CD4-positive, alpha-beta T cell treated with Interleukin-4 for 1 hour (primary cell): ENCODE measurements at regions not wholly inside any gene's neighbourhood (a gene's known extent, or its start where the extent isn't known, plus 50 kb on each side); places are given as distances from the start of the nearest gene placed in this dataset.
"Not testable (repeated sequence)": the region's sequence is repeated elsewhere in the genome, so short reads cannot be mapped to it uniquely, and the experiment has no call there.

Experiments
- DNase-seq, 2 donors: peaks; one replicate each; pipeline ENCODE4 v3.0.0-alpha.2; 2020 to 2022

- DNase-seq = no peak
These were observed 468.4 kb upstream of the FOXG1 start for GRCh38 chr14:28298156-28298555.

DNA sequence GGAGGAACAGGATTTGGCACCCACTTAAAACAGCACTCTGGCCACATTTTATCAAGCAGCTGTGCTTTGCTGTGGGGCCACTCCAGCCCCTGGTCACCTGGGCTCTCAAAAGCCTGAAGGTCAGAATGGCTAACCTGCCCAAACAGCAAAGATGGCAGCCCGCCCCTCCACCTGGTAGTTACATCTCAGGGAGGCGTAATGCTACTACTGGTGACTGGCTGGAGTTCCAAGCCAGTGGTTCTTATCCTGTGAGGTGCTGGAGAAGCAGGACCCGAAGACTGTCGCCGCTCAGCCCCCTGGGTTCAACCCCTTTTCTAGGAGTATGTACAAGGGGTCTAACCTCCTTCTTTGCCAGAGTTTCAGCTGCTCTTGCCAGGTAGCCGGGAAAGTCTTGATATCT lies 467.4 kb upstream of the FOXG1 start:
- DNase-seq = no peak

DNA sequence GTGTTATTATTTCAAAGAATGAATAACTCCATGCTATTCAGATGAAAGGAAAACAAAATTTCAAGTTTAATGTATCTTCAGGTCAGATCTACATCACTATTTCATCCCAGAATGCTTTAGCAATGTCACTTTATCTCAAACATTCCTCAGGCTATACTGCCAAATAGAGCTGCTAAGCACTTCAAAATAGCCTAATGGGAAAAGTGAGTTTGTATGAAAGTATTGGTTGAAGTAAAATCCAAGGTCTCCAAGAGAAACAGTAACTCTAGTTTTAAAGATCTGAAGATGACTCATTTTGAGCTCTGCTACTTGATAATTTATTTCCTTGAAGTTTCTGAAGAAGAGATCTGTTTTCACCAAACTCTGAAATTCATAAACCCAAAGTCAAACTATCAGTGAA lies 466.2 kb upstream of the FOXG1 start:
- DNase-seq = no peak

- no peak for DNase-seq
These were observed 465.4 kb upstream of the FOXG1 start for GRCh38 chr14:28301179-28301578.

- DNase-seq = no peak
These were observed 463.3 kb upstream of the FOXG1 start for GRCh38 chr14:28303248-28303647.

DNA sequence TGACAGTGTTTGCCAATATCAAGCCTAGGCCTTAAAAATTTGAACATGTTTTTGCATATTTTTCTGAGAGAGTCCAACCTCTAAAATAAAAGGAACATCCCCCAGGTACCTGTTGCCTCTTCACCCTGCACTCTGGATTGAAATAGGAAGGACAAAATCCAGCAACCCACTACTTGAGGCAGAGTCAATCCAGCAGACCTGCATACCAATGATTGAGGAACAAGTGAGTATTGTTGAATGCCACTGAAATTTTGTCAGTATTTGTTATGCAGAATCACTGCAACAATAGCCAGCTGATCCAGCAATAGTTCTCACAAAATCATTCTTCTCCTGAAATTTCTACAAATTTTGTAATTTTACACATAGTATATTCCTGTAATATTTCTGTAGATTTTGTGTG lies 460.6 kb upstream of the FOXG1 start:
- no peak for DNase-seq

DNA sequence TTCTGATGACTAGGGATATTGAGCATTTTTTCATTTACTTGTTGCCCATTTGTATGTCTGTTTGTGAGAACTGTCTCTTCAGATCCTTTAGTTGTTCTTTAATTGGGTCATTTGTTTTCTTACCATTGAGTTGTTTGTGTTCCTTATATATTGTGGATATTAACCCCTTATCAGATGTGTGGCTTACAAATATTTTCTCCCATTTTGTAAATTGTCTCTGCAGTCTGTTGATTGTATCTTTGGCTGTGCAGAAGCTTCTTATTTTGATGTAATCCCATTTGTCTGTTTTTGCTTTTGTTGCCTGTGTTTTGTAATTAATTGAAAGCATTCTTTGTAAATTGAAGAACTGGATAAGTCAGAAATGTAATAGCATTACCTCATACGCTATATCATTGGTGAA lies 459.1 kb upstream of the FOXG1 start:
- no peak for DNase-seq

- no peak for DNase-seq
These were observed 457.9 kb upstream of the FOXG1 start for GRCh38 chr14:28308734-28309133.

DNA sequence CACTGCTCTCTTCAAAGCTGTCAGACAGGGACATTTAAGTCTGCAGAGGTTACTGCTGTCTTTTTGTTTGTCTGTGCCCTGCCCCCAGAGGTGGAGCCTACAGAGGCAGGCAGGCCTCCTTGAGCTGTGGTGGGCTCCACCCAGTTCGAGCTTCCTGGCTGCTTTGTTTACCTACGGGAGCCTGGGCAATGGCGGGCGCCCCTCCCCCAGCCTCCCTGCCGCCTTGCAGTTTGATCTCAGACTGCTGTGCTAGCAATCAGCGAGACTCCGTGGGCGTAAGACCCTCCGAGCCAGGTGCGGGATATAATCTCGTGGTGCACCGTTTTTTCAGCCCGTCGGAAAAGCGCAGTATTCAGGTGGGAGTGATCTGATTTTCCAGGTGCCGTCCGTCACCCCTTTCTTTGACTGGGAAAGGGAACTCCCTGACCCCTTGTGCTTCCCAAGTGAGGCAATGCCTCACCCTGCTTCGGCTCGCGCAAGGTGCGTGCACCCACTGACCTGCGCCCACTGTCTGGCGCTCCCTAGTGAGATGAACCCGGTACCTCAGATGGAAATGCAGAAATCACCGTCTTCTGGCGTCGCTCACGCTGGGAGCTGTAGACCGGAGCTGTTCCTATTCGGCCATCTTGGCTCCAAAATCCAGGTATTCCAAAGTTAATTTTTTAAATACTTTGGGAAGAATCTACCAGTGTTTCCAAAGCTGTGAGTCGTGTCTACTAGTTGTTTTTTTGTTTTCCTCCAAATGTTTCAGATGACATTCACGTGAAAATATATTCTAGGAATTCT lies 448.5 kb upstream of the FOXG1 start:
- not testable (repeated sequence) for DNase-seq

- no peak for DNase-seq
These were observed 444.9 kb upstream of the FOXG1 start for GRCh38 chr14:28321475-28322244.

- no peak for DNase-seq
These were observed 443.2 kb upstream of the FOXG1 start for GRCh38 chr14:28323366-28323765.

DNA sequence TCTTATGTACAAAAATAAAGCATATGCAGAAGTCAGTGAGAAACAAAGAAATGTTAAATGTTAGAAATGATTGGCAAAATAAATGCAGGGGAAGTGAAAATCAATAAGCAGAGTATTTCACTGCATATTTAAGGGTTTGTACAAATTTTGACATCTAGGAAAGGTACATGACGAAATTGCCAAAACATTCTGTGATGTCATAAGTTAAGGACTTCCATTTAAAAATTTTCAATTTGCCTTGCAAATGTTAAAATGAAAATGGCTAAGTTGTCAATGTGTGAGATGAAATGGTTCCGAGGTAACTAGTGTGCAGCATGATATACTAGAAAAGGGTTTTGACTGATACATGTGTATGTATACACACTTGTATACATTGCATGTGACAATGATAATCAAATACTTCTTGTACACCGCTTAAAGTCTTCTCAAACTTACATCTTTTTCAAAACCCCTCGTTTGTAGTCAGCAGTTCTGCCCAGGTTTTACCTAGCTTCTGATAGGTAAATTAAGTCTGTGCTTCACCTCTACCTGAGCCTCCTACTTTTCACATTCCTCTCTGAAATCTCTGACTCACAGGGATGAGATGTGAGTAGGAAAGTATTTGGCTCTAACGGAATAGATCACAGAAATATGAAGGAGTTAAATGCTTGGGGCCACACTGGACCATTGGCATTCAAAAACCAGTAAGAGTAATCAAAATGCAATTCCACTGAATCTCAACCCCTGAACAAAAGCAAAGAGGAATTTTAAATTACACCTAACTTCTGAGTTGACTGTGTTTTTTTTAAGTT lies 442.4 kb upstream of the FOXG1 start:
- DNase-seq = no peak

- no peak for DNase-seq
These were observed 425.8 kb upstream of the FOXG1 start for GRCh38 chr14:28340816-28341215.

DNA sequence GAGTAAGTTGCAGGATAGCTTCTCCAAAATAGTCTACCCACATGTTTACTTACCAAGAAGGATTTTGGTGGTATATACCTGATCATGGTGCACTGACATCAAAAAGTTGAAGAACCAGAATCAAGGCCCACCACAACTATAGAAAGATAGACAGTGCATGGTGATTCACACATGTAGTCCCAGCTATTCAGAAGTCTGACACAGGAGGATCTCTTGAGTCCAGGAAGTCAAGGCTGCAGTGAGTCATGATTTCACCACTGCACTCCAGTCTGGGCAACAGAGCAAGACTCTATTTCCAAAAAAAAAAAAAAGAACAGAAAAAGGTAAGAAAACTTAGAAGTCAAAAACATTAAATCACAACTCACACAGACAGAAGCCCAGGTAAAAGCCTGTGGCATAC lies 422.2 kb upstream of the FOXG1 start:
- no peak for DNase-seq

DNA sequence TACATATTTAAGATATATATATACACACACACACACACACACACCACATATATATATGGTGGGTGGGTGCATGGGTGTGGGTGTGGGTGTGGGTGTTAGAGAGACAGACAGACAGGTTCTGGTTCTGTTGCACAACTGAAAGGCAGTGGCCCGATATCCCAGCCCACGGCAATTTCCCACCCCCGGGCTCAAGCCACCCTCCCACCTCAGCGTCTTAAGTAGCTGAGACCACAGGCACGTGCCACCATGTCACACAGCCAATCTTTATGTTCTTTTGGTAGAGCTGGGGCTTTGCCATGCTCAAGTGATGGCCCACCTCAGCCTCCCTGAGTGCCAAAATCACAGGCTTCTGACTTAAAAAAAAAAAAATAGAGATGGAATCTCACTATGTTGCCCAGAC lies 417.8 kb upstream of the FOXG1 start:
- DNase-seq = no peak

GRCh38 chr14:28356819-28357218 lies 409.8 kb upstream of the FOXG1 start:
- no peak for DNase-seq

GRCh38 chr14:28361486-28361885 lies 405.1 kb upstream of the FOXG1 start:
- DNase-seq = no peak

DNA sequence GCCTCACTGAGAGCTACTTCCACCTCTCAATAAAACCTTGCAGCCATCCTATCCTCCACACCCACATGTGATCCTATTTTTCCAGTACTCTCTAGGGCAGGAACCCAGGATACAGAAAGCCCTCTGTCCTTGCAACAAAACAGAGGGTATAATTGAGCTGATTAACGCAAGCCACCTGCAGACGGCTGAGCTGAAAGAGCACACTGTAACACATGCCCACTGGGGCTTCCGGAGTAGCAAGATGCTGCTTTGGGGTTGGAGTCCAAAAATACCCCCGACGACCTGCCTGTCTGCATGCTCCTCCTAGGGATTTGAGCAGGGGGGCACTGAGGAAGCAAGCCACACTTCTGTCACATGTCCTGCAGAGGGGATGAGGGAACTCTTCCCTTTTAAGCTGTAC lies 401.1 kb upstream of the FOXG1 start:
- no peak for DNase-seq

GRCh38 chr14:28373721-28374120 lies 392.9 kb upstream of the FOXG1 start:
- no peak for DNase-seq

DNA sequence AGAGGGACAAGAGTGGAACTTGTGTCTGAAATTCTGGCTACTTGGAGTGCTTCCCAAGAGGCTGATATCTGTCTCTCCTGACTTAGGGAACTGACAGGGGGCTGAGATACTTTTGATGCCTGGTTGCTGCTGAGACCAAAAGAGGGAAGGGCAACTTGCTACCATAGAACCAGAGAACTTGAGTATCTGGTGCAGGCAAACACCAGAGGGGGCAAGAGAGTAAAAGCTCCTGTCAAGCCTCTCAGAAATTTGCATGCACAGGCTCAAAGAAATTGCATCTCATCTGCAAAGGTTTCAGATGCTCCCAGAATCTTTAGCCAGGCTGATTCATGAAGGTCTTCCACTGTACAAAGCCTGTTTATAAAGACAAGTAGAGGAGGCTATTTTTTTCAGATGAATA lies 391.3 kb upstream of the FOXG1 start:
- no peak for DNase-seq

GRCh38 chr14:28381656-28382055 lies 384.9 kb upstream of the FOXG1 start:
- no peak for DNase-seq

DNA sequence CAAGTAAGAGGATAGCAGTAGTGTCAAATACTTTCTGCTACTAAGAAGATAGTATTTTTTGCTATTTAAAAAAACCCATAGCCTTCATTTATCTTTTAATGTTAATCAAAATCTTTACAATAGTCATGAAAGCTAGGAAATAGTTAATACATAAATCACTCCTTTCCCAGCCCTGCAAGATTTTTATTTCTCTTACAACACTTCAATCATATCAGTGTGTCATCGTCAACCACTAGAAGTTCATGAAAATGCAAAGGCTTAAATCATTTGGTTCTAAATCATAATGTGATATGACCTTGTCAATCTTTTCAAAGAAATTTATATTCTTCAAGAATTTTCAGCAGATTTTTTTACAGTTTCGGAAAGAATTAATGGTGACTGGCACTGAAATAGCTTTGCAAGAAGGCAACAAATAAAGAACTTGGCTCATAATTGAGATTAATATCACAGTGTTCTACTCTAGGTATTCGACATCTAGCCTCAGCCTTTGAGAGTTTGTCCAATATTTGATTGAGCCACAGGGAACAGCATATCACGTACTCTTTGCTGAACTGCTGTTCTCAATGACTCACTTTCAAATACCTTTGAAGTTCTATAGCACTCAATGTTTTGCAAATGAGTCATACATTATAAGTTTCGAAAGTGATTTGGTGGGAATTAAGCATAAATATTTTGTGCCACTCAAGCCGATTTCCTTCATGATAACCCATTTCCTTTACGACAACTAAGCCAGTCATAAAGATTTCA lies 384.0 kb upstream of the FOXG1 start:
- no peak for DNase-seq

DNA sequence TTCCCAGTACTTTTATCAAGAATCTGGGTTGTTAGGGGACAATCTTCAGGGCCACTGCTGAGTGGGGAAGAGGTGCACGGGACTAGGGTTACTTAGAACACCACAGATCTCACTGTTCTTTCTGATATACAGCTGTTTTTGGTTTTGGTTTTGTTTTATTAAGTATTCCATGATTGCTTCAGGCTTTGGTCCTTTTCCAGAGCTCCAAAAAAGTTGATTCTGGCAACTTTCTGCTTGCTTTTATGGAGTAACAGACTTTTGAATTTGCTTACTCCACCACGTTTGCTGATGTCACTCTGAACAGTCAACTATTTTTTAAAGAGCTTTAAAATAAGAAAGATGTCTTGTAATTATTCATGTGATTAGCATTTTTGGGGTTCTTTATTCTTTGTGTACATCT lies 368.1 kb upstream of the FOXG1 start:
- no peak for DNase-seq
